ENCODE measurements at regions not wholly inside any gene's neighbourhood (a gene's known extent, or its start where the extent isn't known, plus 50 kb on each side); places are given as distances from the start of the nearest gene placed in this dataset.
"Not testable (repeated sequence)": the region's sequence is repeated elsewhere in the genome, so short reads cannot be mapped to it uniquely, and the experiment has no call there.

GRCh38 chr19:28601723-28602440 lies 611.1 kb downstream of the UQCRFS1 start:
- DNase-seq (ENCODE audit: low spot score) = no peak

GRCh38 chr19:28598861-28599260 lies 614.1 kb downstream of the UQCRFS1 start:
- no peak for DNase-seq (ENCODE audit: low spot score)

DNA sequence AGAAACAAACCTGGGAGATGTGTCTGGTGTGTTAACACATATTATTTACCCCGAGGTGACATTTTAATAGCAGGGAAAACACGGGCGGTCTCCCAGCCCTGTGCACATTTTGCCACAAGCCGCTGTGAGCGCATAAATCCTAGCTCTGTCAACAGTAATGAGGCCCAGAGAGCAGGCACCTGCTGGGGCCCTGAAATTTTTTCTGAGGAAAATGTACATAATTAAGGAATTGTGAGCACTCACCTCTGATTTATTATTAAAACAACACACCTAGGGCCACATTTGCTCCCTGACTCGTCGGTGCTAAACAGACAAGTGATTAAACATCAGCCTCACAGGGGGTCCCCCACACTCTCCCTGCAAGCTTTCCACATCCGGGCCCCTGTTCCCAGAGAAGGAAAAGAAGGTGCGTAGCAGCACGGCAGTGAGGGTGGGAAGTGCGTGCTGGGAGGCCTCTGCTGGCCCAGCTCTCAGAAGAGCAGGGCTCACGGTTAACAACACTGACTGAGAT lies 616.3 kb downstream of the UQCRFS1 start:
- DNase-seq (ENCODE audit: low spot score) = no peak

GRCh38 chr19:28595722-28596480 lies 617.0 kb downstream of the UQCRFS1 start:
- no peak for DNase-seq (ENCODE audit: low spot score)

DNA sequence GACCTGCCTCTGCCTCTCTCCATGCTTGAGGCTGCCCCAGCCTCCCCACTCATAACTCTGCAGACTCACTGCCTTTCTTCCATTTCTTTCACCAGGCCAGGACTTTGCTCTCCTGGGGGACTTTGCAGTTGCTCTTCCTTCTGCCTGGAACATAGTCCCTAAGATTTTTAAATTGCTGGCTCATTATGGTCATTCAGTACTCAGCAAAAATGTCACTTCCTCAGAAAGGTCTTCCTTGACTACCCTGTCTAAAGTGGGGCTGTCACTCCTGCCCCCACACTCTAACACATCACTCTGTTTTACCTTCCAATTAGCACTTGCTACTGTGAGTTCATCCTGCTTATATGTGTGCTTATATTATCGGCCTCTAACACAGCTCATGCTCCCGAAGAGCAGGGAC lies 618.2 kb downstream of the UQCRFS1 start:
- no peak for DNase-seq (ENCODE audit: low spot score)

DNA sequence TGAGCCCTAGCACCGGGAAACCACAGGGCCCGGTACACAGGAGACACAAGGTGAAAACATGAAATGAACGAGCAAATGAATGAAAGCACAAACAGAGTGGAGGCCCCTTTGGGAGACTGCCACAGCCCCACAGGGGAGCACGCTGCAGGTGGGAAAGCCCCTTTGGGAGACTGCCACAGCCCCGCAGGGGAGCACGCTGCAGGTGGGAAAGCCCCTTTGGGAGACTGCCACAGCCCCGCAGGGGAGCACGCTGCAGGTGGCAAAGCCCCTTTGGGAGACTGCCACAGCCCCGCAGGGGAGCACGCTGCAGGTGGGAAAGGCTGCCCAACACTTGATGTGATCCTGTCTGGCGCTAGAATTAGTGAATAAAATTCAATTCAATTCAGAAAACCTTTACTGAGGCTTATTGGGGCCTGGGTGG lies 623.0 kb downstream of the UQCRFS1 start:
- DNase-seq (ENCODE audit: low spot score) = not testable (repeated sequence)

GRCh38 chr19:28586474-28586873 lies 626.5 kb downstream of the UQCRFS1 start:
- no peak for DNase-seq (ENCODE audit: low spot score)

- no peak for DNase-seq (ENCODE audit: low spot score)
These were observed 627.2 kb downstream of the UQCRFS1 start for GRCh38 chr19:28585796-28586195.

- no peak for DNase-seq (ENCODE audit: low spot score)
These were observed 629.2 kb downstream of the UQCRFS1 start for GRCh38 chr19:28583713-28584112.

DNA sequence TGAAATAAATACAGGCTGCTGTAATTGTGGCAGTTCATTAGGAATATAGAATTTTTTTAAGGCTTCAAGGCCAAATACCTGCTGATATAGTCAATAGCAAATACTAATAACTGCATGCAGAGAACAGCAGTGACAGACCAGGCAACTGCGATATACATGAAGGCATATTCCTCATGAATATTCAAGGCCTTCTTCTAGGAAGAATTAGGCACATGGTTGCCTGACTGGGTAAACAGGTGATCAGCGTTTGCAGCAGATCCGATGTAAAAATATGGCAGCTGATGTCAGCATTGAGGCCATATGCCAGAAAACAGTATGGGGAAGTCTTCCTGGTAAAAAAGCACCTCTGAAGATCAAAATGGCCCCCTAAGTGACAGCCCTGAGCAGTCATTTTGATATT lies 629.7 kb downstream of the UQCRFS1 start:
- DNase-seq (ENCODE audit: low spot score) = no peak

GRCh38 chr19:28582796-28583195 lies 630.2 kb downstream of the UQCRFS1 start:
- no peak for DNase-seq (ENCODE audit: low spot score)

GRCh38 chr19:28582344-28582743 lies 630.6 kb downstream of the UQCRFS1 start:
- no peak for DNase-seq (ENCODE audit: low spot score)

- no peak for DNase-seq (ENCODE audit: low spot score)
These were observed 631.5 kb downstream of the UQCRFS1 start for GRCh38 chr19:28581468-28581770.

DNA sequence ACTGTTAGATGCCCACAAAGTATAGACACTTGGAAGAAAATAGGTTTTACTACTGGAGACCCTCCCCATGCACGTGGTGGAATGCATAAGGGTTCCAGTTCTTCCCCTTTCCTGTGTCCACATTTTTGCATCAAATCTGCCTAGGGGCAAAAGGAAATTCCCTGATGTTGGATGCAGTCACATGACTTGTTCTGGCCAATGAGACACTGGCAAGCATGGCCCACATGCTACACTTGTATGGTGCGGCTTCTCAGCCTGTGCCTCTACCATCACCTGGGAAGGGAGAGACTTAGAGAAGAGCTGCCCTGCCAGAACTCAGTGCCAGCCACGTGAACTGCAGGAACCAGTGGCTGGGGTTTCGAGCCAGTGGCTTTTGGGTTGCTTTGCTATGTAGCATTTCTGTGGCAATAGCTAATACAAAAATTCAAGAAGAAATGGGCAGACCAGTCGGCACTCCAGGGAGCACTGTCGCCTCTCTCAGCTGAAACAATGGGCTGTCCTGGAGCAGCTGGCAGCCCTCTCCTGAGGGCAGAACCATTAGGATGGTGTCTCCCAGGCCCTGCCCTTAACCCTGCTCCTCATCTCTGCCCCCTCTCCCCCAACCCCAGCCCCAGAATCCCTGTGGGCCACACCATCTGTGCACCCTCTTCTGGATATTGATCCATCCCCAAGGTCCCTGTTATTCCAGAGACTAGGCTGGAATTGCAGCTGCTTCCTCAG lies 634.0 kb downstream of the UQCRFS1 start:
- no peak for DNase-seq (ENCODE audit: low spot score)

- DNase-seq (ENCODE audit: low spot score) = no peak
These were observed 634.7 kb downstream of the UQCRFS1 start for GRCh38 chr19:28578208-28578607.

GRCh38 chr19:28577666-28578065 lies 635.3 kb downstream of the UQCRFS1 start:
- DNase-seq (ENCODE audit: low spot score) = no peak

DNA sequence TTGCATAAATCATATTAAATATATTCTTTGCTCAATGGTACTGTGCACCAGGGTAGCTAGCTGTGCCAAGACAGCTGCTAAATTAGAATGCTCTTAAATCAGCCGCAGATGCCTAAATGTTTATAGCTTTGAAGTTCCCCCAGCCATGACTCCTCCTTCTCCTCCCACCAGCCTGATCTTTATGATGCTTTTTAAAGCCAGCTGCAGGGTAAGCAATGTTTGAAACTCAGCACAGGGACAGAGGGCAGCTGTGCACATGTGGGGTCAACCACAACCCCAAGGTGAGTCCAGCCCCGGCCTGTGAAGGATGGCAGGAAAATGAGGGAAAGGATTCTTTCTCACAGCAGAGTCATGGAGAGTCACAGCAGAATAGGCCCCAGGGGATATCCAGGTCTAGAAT lies 635.7 kb downstream of the UQCRFS1 start:
- no peak for DNase-seq (ENCODE audit: low spot score)

- DNase-seq (ENCODE audit: low spot score) = no peak
These were observed 637.1 kb downstream of the UQCRFS1 start for GRCh38 chr19:28575816-28576215.

- not testable (repeated sequence) for DNase-seq (ENCODE audit: low spot score)
These were observed 637.6 kb downstream of the UQCRFS1 start for GRCh38 chr19:28575312-28575711.

GRCh38 chr19:28574212-28574611 lies 638.7 kb downstream of the UQCRFS1 start:
- DNase-seq (ENCODE audit: low spot score) = no peak

DNA sequence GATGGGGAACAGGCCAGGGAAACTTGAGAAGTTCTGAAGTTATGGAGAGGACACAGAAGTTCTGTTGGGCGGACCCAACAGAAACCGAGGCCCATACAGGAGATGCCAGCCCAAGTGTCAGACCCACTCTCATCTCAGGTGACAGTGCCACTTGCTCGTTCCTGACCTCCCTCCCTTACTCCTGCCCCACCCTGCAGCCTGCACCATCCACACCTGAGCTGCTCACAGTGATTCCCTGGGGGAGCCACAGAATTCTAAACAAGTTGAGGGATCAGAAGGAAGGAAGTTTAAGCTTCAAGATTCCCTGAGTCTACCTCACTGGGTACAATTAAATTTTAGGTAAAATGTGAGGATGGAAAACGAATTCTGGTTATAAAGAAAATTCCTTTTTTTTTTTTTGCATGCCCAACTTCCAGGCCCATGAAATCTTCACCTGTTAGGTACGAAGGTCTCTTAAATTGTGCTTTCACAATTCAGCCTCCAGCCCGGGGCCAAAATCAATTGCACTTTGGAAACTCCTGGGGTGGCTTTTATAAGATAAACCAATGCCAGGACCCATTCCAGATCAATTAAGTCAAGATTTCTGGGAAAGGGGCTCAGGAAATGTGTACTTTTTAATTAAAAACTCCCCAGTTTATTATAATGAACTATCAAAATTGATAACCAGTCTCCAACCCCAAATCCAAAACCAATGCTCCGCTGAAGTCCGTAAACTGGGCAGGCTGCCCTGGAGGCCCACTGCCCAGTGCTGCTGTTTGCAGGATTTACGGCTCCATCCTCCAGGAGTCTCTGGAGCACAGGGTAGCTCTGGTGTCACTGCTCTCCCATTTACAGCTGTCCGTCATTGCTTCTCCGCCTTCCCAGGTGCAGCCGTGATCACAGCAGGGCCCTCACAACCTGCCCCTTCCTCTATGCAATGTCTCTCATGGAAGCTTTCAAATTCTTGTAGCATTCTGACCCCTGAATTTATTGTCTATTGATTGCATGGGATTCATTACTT lies 643.5 kb downstream of the UQCRFS1 start:
- no peak for DNase-seq (ENCODE audit: low spot score)

DNA sequence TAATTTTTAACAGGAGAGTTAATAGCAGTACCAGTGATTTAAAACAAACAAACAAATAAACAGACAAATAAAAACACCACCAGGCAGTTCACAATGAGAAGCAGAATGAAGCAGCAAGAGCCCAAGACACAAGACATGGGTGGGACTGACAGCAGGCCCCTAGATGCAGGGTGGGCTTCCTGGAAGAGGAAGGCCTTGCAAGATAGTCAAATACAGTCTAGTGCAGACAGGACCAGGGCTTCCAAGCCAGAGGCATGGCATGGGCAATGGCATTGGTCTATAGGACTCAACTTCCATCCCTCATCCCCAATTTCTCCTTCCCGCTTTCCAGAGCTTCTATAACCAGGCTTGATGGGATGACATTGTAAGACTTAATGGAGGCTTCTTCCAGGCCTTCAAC lies 645.1 kb downstream of the UQCRFS1 start:
- DNase-seq (ENCODE audit: low spot score) = no peak
